ENCODE measurements at regions not wholly inside any gene's neighbourhood (a gene's known extent, or its start where the extent isn't known, plus 50 kb on each side); places are given as distances from the start of the nearest gene placed in this dataset.

GRCh38 chr2:188810586-188810985 is 163.6 kb upstream of the COL3A1 start:
- no peaks in the 10 kb centered on the region for H3K9me3 ChIP-seq
- no peak overlapping the region for H3K27ac ChIP-seq
- intact Hi-C loops (cut with DNase I; ENCODE audit: low total_unique reads) = no loop called here
- DNase-seq = no peak
- H3K4me3 ChIP-seq = no peak overlapping the region
- TF ChIP-seq CTCF (IDR thresholded peaks at IDR 0.05) (no peak), POLR2A (IDR thresholded peaks at IDR 0.05) (no peak)
- H3K4me1 ChIP-seq = no peaks in the 10 kb centered on the region
- no peaks in the 10 kb centered on the region for H3K36me3 ChIP-seq
- no peaks in the 10 kb centered on the region for H3K27me3 ChIP-seq

- no peaks in the 10 kb centered on the region for H3K27me3 ChIP-seq
- TF ChIP-seq POLR2A (IDR thresholded peaks at IDR 0.05) = no peak
- TF ChIP-seq CTCF (IDR thresholded peaks at IDR 0.05) = no peak
- H3K9me3 ChIP-seq = no peaks in the 10 kb centered on the region
- H3K36me3 ChIP-seq = no peaks in the 10 kb centered on the region
- intact Hi-C loops (cut with DNase I; ENCODE audit: low total_unique reads) = no loop called here
- no peaks in the 10 kb centered on the region for H3K4me1 ChIP-seq
- H3K27ac ChIP-seq = peak overlapping the region in 1 of 2 donors; percentile 14
- DNase-seq = no peak
- no peak overlapping the region for H3K4me3 ChIP-seq
These were observed 162.7 kb upstream of the COL3A1 start for GRCh38 chr2:188811522-188811921.

- Histone ChIP-seq H3K4me1 (no peaks in the 10 kb centered on the region), H3K9me3 (no peaks in the 10 kb centered on the region), H3K27me3 (no peaks in the 10 kb centered on the region), H3K36me3 (no peaks in the 10 kb centered on the region), H3K4me3 (no peak overlapping the region), H3K27ac (no peak overlapping the region)
- intact Hi-C loops (cut with DNase I; ENCODE audit: low total_unique reads) = no loop called here
- TF ChIP-seq CTCF (IDR thresholded peaks at IDR 0.05) (no peak), POLR2A (IDR thresholded peaks at IDR 0.05) (no peak)
- no peak for DNase-seq
These were observed 160.9 kb upstream of the COL3A1 start for GRCh38 chr2:188813315-188813714.

- no peak for TF ChIP-seq CTCF (IDR thresholded peaks at IDR 0.05)
- TF ChIP-seq POLR2A (IDR thresholded peaks at IDR 0.05) = no peak
- Histone ChIP-seq H3K36me3 (no peaks in the 10 kb centered on the region), H3K9me3 (no peaks in the 10 kb centered on the region), H3K27me3 (no peaks in the 10 kb centered on the region), H3K4me1 (no peaks in the 10 kb centered on the region), H3K27ac (peak overlapping the region in 1 of 2 donors; percentile 1), H3K4me3 (no peak overlapping the region)
- intact Hi-C loops (cut with DNase I; ENCODE audit: low total_unique reads) = no loop called here
- DNase-seq = no peak
These were observed 160.3 kb upstream of the COL3A1 start for GRCh38 chr2:188813857-188814256.

- no peaks in the 10 kb centered on the region for H3K4me1 ChIP-seq
- peaks cover 0 to 4% of the 10 kb centered on the region in 2 donors for H3K36me3 ChIP-seq
- intact Hi-C loops (cut with DNase I; ENCODE audit: low total_unique reads) = no loop called here
- no peaks in the 10 kb centered on the region for H3K9me3 ChIP-seq
- no peak overlapping the region for H3K4me3 ChIP-seq
- peak overlapping the region in 1 of 2 donors; percentile 69 for H3K27ac ChIP-seq
- H3K27me3 ChIP-seq = no peaks in the 10 kb centered on the region
- TF ChIP-seq POLR2A (IDR thresholded peaks at IDR 0.05) = no peak
- TF ChIP-seq CTCF (IDR thresholded peaks at IDR 0.05) = no peak
- no peak for DNase-seq
These were observed 155.2 kb upstream of the COL3A1 start for GRCh38 chr2:188819011-188819410.
